GM21723 (cell line): ENCODE measurements at regions not wholly inside any gene's neighbourhood (a gene's known extent, or its start where the extent isn't known, plus 50 kb on each side); places are given as distances from the start of the nearest gene placed in this dataset.

Experiments
- ATAC-seq: cut with Tn5 transposase; IDR thresholded peaks from one replicate; pipeline ENCODE4 v1.9.1; 2021; ENCODE audit warnings: mild to moderate bottlenecking, moderate library complexity; ENCODE audit not compliant: unreplicated experiment

DNA sequence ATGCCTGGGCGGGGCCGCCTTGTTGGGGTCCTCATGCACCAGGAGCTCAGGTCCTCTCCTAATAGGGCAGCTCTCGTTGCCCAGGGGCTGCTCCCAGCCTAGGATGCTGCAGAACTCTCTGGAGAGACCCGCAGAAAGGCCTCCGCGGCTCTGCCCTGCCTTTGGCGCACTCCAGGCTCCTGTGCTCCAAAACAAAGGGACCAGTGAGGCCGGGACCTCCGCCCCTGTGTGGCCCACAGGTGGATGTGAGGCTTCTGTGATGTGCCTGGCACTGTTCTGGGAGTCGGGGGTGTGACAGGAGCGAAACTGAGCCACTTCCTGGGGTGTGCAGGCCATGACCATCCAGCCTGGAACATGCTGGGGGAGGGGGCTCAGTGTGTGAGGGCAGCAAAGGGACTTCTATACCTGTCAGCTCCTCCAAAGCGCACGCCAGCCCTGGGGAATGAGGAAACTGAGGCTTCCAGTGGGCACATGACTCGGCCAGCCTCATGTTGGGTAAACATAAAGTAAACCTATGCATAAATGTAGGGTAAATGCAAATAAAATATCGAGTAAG is 153.2 kb downstream of the IRF8 start:
- no peak for ATAC-seq

DNA sequence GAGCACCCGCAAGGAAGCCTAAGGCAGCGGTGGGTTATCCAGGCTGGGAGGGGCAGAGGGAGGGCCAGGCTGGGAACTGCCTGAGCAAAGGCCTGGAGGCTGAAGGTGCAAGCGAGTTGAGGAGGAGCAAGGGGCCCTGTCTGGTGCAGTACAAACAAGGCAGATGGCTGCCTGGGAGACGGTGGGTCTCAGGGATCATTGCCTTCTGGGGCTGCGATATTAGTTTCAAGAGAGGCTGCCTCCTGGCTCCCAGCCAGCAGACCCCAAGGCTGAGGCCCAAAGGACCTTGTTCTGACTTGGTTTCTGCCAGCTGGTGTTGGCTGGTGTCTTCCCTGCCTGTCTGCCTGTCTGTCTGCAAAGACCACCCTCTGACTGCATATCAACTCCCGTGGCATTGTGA is 154.0 kb downstream of the IRF8 start:
- ATAC-seq = no peak

DNA sequence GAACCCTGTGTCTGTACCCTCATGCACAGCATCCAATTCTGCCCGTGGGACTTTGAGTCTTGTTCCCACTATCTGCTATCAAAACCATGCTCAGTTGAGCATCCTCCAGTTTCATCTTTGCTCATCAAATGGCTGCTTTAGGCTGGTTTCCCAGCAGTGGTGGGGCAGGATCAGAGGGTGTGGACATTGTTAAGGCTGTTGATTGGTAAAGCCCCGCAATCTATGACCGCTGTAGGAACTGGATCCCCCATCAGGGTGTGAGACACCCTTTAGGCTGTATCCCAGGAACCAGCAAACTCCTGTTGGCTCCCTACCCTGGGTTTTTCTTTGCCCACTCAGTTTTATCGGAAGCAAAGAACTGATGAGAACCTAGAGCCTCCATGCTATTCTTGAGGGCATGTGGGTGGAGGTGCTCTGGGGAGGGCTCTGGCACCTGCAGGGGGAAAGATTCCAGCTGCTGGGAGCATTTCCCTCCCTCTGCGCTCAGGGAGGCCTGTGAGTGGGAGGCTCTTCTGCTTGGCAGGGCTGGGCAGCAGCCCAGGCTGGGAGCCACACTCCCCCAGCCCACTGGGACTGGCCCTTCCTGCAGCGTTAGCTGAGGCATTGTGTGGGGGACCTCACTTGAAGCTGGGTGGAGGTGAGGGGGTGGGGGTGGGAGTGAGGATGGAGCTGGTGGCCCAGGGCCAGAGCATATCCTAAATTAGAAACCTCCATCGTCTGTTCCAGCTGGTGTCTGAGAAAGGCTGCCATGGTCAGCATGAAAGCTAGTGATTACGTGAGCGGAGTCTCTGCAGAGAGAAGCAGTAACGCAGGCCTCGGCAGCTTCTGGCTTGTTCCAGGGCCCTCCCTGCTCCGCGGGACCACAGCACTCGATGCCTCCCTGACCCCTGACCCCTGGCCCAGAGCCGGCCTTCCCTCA is 160.6 kb downstream of the IRF8 start:
- ATAC-seq = no peak

DNA sequence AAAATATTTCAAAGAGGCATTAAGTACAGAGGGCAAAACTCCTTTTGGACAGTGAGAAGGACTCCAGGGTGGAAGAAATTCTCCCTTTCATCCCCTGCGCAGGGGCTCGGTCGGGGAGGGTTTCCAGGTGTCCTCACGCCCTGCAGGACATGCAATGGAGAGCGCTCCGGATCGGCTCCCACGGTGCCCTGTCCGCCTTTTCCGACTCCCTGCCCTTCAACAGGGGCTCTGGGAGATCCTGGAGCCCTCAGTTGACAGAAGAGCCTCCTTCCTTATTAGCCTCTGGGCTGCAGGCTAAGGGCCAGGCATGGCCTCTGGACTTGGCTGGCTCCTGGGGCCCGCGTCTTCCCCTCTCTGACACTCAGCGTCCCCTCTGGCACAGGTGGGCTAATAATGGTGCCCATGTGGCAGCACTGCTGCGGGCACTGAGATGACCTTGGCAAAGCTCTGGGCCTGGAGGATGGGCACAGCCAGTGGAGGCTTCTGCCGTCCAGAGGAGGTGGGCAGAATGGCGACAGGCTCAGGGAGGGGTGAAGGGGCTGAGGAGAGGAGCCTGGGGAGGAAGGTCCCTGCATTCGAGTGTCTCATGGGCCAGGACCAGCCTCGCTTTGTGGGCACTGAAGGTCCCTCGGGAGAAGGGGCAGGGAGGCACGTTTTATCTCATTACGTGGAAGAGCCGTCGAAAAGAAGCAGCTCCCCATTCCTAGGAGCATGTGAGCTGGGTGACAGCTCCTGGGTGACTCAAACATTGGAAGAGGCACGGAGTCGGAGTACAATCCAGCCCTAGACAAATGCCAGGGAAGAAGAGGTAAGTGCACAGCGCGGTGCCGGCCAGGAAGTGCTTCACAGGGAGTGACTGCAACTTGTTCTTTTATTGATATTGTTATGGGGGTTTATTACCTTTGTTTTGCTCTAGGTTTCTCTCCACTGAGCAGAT is 161.7 kb downstream of the IRF8 start:
- no peak for ATAC-seq

DNA sequence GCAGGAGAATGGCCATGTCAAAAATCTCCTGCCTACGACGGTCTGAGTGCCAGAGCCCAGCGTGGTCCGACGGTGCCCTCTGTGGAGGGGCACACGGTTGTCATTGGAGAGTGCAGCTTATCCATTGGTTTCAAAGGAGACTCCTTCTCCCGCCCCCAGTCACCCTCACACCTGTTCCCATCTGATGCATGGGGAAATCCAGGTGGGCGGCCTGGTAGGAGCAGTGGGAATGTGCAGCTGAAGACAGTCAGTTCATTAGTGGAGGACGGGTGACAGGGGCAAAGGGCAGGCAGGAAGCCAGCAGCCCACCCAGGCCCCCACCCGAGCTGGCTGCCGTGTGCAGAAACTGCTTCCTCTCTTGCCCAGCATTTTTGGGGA is 162.3 kb downstream of the IRF8 start:
- no peak for ATAC-seq

DNA sequence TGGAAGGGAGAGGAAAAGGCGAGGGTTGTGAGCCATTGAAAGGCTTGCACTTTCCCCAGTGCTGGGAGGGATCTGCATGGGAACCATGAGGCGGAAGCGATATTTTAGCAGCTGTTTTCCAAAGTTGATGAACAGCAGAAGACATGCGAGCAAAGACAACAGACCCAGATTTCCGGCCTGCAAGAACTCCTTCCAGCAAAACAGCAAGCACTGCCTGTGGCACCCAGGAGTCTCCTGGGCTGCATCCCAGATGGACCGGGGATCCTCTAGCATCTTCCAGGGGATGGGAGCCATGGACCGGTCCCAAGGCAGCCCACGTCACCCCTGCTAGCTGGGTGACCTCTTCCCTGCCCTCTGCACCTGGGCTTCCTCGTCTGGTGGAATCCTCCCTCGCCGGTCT is 162.8 kb downstream of the IRF8 start:
- ATAC-seq = no peak

DNA sequence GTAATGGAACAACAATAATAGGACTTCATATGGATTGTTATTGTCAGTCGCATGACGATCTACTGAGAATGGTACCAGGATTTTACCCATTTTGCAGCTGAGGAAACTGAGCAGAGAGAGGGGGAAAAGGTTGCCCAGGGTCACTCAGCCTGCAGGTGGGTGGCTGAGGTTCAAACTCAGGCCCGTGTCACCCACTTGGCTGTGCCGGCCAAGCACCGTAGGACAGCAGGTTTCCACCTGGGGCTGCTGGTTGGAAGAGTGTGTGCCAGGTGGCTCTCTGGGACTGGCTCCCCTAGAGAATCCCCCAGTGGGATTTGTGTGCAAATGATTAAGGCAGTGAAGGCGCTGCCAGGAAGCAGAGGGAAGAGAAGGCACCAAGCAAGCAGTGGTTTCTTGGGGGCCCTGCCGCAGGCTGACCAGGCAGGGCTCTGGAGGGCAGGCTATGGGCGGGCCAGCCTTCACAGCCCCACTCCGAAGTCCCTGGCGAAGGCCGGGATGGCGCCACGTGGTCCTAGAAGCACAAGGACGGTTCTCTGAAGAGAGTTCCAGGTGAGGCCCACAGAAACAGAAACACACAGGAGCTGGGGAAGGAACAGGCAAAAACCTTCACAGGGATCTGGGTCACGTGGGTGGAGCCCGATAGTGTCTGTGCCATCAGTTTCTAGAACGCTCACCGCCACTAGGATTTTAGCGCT is 163.5 kb downstream of the IRF8 start:
- no peak for ATAC-seq

DNA sequence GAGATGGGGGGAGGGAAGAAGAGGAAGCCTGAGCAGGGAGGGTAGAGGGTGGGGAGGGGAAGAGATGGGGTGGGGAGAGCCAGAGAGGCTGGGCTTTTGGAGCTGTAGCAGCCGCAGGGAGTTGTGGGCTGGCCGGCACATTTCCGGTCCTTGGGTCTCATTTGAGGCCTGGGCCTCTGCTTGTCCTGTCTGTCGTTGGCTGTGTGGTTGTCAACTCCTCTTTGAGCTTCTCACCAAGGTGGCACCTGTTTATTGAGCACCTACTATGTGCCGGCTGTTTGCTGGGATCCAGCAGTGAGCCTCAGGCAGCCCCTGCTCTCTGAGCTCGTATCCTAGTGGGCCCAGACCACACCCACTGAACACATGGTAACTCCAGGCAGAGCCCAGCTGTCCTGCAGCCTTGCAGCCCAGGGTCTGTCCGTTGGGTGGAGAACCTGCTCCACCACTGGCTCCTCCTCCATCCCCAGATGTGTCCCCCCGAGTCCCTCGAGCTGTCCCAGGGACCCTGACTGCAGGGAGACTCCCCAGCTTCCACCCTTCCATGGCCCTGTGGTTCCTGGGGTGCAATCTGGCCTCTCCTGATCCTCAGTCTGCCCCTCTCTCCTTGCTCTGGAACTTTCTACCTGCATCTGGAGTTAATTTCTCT is 164.9 kb downstream of the IRF8 start:
- no peak for ATAC-seq

DNA sequence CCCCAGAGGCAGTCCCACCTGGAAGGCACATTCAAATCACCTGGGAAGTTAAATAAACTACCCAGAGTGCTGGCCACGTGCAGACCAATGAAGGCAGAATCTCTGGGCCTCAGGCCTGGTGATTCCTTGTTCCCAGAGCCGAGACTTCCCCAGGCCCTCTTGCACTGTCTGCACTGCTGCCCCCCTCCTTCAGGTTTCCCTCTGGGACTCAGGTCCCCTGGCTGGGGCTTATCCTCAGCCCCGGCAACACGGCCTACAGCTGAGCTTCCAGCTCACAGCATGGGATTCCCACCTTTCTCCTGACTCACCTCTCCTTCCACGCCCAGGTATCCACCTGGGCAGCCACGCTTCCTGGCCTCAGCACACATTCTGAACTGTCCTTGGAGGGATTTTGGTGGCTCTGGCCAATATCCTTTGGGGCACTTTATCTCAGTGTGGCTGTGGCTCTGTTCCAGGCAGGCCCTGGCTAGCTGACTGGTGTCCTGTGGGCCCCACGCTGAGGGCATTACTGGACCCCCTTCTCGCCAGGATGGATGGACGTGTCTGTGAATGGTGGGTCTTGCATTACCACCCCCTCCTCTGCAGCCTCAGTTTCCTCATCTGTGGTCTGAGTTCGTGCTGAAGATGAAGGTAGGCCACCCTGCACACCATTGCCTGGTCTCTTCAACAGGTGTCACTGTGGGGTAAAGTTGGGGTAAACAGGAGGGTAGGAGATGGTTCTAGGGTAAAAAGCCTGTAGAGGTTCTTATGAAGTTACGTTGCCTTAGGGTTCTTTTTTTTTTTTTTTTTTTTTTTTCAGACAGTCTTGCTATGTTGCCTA is 165.7 kb downstream of the IRF8 start:
- no peak for ATAC-seq

DNA sequence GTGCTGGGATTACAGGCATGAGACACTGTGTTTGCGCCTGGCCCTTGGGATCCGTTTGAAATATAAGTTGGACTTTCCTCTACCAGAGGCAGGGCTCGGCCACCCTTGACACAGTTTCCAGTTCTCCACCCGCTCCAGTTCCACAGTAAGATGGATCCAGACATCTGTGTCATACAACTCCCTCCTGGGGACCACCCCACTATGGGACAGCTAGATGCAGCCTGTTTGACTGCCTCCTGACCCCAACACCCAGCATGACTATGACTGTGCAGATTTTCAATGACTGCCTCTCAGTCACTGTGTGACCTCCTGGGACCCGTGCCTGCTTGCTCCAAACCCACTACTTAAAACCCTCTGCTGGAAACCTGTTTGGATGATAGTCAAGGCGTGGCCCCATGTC is 166.7 kb downstream of the IRF8 start:
- ATAC-seq = no peak

DNA sequence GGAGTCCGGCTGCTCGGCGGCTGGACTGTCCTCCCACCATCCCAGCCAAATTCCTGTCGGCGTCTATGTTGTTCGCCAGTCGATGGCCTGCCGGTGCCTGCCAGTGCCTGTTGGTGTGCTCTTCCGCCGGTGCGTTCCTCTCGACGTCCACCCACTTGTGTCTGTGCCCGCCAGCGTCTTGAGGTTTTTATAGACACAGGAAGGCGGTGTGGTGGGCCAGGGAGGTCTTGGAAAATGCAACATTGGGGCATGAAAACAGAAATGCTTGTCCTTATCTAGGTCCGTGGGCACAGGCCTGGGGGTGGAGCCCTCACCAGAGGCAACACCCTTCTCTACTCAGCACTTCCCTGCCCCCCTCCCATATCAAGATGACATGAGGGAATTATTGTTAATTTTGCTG is 167.8 kb downstream of the IRF8 start:
- ATAC-seq = no peak

DNA sequence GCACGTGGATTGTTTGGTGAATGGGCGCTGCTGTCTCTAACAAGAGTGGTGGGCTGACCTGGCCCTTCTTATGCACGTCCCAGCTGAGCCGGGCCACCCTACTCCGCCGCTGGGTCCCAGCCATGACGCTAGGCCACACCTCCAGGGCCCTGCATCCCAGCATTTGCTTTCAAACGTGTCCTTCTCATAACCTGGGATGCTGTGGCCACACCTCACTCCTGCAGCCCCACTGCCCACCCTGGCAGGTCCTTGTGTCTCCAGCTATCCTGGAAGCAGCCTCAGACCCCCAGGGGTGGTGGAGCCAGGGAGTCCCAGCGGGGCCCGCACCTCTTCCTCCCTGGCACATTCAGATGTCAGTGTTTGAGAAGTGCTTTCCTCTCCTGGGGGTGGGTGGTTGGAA is 168.6 kb downstream of the IRF8 start:
- ATAC-seq = no peak

DNA sequence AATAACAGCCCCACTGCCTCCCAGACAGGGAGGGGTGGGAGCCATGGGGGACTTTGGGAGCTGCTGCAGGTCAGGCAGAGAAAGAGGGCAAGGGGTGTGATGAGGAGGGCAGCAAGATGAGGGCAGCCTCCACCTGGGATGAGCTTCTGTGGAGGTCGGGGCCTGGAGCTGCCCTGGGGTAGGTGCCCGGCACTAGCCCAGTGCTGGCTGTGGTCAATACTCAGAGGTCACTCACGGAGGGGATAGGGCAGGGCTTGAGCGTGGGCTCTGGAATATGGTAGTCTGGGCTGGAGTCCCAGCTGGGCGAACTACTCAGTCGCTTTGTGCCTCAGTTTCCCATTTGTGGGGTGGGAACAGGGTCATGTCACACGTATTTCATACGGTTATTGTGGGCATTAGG is 169.0 kb downstream of the IRF8 start:
- no peak for ATAC-seq

DNA sequence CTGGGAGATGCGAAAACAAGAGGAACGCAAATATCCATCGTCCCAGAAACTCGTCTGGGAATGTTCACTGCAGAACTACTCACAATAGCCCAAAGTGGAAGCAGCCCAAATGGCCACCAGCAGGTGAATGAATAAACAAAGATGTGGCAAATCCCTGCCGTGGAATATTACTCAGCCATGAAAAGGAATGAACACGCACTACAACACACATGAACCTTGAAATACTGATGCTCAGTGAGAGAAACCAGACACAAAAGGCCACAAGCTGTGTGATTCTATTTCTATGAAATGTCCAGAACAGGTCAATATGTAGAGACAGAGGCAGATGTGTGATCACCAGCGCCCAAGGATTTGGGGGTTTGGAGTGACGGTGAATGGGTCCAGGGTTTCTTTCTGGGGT is 169.8 kb downstream of the IRF8 start:
- no peak for ATAC-seq

DNA sequence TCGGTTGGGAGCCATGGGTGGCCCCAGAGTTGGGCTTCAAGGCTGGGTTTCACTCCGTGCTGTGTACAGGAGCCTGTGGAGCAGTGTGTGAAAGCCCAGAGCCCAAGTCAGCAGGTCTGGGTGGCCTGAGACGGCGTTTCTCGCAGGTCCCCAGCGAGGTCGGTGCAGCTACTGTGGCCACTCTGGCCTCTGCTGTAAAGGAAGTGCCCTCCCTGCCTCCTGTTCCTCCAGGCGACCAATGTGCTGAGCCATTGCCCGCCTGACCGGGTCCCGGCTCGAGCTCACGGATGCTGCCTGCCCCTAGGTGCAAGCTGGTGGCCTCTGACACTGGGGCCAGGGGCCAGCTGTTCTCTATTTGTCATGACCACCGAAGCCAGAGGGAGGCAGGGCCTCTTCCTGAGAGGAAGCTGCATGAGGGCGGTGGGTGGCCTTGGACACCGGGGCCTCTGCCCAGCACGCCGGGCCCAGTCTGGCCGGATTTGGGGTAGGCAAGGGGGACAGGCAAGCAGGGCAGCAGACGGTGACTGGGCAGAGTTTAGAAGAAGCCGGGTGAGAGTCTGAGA is 170.9 kb downstream of the IRF8 start:
- ATAC-seq = no peak

DNA sequence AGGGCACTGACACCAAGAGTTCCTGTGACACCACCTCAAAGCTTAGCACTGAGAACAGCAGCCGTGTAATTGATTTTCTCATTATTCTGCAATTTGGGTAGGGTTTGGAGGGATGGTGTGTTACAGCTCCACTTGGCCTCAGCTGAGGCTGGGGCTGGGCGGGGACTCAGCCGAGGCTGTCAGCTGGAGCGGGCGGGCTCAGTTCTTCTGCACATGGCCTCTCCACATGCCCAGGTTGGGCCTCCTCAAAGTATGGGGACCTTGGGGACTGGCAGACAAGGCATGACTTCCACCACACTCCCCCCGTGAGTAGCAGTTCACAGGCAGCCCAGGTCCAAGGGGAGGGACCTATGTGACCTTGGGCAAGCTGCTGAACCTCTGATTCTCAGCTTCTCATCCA is 171.5 kb downstream of the IRF8 start:
- ATAC-seq = no peak

DNA sequence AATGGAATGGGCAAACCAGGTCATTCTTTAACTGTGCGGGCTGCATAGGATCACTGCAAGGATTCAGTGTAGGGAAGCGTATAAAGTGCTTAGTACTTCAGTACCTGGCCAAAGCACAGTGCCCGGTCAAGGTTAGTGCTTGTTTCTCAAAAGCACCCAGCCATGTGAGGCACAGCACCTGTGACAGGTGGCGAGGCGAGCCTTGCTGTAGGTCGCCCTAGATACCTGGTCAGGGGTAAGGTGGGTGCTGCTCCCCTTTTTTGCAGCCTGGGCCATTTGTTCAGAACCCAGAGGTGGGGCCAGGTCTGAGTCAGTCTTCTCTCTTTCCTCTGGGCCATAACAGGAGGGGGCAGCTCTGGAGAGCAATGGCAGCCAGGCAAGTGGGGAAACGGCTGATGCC is 172.0 kb downstream of the IRF8 start:
- ATAC-seq = no peak

DNA sequence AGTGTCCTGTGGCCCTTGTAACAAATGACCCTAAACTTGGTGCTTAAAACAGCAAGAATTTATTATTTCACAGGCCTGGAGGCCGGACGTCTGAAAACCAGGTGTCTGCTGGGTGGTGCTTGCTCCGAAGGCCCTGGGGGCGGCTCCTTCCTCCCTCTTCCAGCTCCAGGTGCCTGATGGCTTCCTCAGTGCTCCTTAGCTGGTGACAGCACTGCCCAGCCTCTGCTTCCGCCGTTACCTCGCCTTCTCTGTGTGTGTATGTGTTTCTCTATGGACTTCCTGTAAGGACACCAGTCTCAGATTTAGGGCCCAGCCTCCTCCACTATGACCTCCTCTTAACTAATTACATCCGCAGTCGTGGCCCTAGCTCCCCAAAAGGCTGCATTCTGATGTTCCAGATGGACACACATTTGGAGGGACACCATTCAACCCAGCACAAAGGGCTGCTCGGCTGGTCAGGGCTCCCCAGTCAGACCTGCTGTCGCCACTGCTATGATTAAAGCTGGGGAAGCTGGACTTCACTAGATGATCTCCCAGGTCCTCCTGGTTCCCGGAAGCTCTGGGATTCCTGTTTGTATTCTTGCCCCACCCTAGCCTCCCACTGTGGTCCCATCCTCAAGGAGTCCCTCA is 172.8 kb downstream of the IRF8 start:
- no peak for ATAC-seq
